ENCODE measurements at regions not wholly inside any gene's neighbourhood (a gene's known extent, or its start where the extent isn't known, plus 50 kb on each side); places are given as distances from the start of the nearest gene placed in this dataset.

DNA sequence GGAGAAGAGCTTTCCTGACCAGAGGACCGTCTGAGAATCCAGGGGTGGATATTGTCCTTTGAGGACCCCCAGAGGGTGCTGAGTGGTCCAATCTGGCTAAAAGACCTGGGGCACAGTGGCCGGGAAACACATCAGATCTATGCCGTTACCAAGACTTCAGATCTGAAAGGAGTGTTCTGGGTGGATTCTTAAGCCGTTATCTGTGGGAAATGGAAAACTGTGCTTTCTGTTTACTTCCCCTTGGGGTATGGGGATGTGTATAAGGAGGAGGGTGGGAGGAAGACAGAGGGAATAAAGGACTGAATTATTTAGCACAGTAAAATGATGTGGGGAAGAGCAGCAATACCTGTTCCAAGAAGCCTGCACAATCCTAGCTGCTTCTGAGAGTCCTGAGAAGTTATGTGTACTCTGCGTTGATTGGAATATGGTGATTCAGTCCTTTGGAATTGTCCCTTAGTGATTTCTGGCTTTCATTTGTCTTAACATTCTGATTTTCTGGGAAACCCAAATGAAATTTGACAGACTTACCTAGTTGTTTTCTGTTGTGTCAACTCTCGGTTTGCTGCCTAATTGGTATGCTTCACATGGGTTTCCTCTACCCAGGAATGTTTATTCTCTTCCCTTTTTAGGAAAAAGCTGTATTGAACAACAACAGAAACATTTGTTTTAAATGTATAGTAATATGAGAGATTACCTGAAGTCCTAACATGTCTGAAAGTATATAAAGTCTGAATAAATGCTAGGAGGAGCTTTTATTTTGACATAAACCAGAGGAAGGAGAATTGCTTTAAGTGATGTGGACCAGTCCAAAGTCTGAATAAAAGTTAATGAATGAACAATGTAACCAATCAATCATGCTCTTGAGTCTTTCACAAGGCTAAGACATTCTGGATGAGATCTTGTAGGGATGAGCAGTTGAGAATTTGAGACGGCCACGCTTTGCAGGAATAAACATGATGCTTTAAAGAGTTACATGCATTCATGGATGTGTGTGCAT, 427.1 kb upstream of the C2CD4B start:
- no peak for DNase-seq

DNA sequence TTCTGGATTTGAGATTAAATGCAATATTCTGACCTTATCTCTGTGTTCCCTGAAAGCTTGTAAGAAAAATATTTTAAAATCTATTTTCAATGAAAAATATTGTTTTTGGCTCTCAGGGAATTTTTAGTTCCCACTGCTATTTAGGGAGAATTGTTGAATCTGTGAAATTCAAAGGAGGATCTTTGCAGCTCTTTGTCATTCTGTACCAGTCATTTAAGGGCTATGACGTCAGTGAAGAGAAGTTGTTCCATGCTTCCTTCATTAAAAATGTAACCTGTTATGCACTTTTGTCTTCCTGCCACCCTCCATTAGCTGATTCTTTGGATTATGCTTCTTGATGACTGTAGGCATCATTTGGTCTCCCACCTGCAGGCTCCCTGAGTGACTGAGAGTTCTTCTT, 427.8 kb upstream of the C2CD4B start:
- DNase-seq: no peak

DNA sequence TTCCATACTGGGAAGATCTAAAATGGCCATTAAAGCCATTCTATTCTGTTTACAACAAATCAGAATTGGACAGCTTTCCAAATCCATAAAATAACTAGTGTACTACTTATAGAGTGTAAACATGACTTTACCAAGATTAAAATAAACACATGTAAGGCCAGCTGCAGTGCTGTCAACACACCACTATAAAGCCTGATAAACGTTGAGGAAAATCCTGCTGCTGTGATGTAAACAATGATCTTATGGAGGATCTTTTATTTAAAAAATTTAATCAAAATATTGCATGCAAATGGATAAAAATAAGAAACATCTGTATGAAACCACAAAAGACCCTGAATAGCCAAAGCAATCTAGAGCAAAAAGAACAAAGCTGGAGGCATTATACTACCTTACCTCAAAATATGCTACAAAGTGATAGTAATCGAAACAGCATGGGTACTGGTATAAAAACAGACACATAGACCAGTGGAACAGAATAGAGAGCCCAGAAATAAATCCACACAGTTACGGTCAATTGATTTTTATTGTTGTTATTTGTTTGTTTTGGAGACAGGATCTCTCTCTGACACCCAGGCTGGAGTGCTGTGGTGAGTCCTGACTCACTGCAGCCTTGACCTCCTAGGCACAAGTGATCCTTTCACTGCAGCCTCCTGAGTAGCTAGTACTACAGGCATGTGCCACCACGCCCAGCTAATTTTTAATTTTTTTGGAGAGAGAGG, 428.8 kb upstream of the C2CD4B start:
- no peak for DNase-seq

DNA sequence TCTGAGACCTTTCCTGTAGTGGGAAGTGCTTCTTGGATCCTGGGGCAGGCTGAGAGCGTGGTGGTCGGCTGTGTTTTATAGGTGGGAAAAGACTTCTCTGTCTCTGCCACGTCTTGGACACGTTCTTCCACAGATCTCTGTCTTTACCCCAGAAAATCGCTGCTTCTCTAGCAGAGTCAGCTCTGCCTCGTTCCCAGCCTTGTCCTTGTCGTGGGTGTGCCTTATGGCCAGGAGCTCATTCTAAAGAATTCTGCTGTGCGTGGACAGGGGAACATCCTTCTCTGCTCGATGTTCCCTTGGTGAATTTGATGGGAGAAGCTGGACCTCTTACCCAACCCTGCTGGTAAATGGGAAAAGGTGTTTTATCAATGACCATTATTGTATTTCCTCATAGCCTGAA, 433.1 kb upstream of the C2CD4B start:
- no peak for DNase-seq

DNA sequence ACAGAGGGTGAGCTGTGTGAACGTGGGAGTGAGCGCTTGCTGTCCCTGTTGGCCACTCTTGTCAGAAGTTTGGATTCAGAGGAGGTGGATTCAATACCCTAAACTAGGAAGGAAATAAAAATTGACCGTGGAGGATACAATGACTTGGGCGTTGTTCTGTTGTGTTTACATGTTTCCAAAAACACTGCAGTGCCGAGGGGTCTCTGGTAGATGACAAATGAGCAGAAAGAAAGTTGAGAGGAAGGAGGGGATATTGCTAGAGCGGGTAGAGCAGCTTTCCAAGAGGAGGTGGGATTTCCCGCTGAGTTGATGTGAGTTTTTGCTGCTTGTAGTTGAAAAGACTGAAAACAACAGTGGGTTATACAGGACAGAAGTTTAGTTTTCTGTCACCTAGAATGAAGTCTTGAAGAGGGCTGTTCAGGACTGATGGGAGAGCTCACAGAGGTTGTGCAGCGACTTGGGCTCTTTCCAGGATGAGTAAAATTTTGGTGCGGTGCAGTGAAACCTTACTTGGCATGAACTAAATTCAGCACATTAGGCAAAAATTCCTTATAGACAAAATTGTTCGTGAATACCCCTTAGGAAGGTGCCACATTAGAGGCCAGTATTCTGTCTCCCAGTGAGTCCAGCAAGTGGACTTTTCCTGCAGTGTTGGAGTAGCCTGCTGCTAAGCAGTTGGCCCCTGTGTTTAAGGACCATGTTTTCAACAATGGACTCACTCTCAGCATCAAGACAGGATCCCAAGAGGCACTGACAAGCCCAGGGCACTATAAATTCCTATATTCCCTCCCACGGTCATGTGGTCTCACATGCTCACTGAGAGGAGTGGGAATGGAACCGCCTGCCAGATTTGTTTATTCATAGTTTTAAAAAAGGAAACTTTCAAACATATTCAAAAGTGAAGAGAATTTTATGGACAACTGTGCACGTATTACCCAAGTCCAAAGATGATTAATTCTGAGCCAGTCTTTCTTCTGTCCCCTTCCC, 435.0 kb upstream of the C2CD4B start:
- DNase-seq: no peak

DNA sequence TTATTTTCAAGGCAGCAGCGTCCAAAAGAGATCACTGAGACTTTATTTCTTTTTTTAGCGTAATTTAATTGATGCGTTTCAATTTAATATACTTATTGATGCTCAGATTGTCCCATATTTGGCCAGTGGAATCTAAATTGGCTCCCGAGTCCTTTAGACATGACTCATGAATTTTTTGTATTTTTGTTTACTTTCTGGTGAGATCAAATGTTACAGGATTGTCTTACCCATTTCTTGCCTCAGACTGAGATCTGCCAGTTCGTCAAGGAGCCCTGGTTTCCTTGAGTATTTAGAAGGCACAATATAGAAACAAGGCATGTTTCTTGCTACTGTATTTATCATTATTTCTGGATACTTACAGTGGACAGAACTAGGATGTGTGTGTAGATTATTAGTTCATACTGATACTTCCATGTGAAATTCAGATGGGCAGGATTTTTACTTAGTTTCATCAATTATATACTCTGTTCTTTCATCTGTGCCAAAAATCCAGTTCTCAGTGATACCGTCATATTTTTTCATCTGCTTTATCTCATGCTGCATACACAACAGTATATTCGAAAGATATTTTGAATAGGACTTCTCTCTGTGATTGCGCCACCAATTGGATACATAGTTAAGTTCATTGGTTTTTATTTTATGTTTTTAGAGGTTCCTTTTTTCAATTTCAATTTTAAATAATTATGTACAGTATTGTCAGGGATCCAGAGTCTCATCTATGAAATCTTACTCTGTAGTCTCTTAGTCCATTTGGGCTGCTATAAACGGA, 436.9 kb upstream of the C2CD4B start:
- DNase-seq: no peak

DNA sequence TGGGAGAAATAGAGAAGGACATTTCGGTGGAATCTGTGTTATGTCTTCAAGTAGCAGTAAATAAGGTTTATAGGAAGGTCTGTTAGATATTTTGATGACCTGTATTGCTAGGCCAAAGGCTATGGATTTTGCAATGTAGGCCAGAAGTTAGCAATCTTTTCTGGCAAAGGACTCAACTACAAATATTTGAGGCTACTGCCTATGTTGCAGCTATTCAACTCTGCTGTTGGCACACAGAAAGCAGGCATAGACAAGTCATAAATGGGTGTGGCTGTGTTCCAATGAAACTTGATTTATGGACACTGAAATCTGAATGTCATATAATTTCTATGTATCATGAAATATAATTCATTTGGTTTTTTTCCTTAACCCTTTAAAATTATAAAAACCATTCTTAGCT, 438.7 kb upstream of the C2CD4B start:
- DNase-seq: no peak

DNA sequence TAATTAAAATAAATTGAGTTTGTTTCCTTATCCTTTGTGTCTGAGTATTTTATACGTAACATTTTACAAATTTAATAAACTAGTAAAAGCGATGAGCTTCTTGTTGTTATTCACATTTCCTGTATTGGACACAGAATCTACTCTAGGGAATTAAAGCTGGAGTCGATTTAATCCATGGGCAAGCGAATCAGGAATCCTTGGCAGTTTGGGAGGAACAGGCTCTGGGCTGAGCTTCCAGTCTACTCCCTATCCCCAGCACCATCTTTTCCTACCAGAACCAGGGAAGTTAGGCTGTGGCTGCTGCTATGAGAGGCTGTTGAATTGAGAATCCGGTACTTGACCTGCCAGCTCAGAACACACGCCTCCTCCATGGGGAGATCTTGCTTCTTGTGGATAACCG, 437.3 kb upstream of the TPM1 start:
- DNase-seq: no peak

DNA sequence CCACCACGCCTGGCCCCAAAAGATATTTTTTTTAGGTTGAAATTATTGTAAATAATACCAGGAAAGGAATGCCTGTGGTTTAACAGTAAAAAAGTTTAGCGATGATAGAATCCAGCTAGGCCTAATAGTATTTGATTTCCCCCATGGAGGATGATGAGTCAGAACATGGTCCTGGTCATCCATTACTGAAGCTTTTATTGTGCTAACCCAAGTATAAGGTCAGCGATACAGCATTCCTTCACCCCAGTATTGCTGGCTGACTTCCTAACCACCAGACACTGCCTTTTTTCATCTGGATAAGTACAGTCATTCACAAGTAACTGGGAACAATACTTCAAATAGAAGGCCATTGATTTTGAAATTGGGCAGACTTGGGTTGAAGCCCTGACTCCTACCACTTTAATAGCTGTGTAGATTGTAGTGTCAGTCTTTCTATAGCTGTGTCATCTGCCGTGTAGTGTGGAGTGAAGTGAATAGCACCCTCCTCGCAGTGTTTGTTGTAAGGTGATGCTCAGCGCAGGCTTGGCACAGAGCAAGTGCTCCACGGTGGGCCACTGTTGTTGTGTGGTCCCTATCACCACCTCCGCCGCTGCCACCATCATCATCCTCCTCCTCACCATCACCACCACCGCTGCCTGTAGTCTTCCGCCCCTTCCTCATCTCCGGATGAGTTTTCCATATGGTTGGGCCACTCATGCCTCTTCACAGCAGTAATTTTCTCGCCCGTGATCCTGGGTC, 436.0 kb upstream of the TPM1 start:
- no peak for DNase-seq

DNA sequence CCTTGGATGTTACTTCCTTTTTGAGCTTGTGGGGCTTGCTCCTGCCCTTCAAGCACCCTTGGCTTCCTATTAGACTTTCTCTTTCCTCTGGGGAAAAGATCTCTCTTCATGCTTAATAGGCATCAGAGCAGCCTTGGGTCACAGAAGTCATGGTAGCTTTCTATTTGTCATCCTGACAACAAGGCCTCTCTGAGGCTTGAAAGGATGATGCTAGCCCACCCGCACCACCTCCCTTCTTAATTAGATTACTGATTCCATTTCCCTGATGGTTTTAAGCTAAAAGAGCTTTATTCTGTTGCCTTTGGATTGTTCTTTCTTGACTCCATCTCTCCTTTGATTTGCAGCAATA, 435.5 kb upstream of the TPM1 start:
- no peak for DNase-seq

DNA sequence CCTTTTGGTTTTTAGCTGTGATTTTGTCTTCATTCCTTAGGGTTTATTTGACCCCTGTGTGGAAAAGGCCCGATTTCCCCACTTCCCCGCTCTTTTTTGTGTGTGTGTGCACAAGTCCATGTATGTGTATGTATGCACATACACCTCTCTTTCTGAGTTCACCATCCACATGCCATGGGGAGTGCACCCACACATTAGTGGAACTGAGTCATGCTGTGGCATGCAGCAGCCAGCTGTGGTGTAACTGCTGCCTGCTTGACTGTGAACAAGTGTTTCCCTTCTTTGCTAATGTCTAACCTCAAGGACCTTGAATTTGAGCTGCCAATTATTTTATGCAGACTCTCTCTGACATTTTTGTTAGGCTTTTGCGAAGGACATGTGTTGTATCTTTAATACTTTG, 434.9 kb upstream of the TPM1 start:
- DNase-seq: no peak

DNA sequence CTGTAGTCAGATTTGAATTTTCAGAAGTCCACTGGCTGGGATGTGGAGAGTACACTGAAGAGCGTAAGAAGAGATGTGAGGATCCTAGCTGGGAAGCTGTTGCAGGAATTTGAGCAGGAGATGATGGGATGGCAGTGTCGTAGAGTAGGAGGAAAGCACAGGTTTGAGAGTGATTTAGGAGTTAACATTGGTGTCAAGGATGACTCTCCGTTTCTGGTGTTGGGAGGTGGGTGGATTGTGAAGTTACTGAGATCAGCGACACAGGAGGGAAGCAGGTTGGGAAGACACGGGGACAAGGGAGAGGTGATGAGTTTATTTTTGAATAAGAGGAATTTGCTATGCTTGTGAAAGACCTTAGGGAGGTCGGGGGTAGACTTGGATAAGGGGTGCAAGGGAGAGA, 434.2 kb upstream of the TPM1 start:
- DNase-seq: no peak

DNA sequence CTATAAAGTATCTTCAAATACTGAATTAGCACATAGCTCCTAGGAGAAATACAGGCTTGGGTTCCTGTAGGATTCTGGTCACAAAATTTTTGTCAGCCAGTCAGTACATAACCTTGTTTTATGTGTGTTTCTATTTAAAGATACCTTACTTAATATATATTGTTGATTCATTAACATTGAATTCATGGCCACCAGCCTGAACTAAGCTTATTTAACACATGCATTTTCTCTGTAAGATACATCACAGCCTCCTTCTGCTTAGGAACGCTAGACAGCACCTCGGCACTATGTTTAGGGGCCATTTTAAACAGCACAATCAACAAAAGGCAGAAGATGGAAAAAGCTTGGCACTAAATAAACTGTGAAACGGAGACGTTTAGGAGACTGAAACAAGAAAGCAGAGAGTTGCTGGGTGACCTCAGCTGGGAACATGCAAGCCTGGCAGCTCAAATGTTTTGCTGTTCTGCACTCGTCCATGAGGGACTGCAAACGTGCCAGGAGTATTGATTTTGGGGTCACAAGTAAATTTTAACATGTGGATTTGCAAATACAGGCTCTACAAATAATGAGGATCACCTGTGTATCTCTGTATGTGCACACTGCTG, 432.2 kb upstream of the TPM1 start:
- no peak for DNase-seq

DNA sequence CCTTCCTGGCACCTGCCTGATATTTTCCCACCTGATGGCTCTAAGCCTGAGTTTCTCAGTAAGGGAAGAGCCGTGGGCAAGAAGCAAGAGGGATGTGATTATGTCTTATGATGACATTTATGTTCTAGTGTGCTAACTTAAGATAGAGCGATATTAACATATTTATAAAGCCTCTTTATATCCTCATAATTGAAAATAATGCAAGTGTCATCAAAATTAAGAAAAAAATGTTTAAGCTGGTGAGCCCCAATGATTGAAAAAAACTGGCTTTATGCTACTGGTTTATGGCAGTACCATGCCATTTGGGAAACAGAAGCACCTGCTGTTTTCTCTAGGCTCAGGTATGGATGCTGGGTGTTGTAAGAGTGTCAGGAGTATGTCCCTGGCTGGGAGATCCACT, 431.5 kb upstream of the TPM1 start:
- DNase-seq: no peak

DNA sequence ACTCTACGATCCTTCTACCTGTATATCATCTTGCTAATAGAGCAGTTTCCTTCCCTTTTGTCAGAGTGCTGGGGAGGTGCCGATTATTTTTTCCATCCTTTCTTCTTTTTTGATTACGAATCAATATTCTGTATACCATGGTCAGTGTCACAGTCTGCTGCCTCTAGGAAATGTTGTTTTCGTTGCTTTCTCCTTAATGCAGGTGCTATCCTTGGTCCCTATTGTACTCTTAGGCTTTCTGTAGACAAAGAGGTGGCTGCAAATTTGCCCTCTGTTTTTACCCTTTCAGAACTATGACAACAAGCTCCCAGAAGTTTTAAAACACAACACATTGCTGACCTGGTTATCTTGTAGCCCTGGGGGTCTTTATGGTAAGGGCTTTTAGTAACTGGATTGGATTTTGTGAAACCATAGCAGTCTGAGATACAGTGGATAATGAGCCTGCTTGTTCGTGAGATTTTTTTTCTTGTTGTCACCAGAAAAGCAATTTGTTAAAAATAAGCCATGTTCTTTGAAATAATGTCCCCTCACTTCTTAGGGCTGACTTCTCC, 430.3 kb upstream of the TPM1 start:
- DNase-seq: no peak

DNA sequence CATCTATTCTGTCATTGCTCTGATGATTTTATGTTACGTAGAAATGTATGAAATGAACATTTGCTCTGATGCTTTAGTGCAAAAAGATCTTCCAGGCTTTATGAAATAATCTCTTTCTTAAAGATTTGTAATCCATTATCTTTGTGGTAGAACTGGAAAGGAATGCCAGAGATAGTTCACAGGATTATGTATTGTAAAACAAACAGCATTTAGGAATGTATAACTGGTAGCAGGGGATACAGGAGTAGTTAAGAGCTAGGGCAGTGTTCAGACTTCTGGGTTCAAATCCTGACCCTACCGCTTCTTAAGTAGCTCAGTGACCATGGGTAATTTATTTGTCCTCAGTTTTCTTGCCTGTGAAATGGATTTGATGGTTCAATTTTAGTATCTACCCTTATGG, 429.8 kb upstream of the TPM1 start:
- no peak for DNase-seq

DNA sequence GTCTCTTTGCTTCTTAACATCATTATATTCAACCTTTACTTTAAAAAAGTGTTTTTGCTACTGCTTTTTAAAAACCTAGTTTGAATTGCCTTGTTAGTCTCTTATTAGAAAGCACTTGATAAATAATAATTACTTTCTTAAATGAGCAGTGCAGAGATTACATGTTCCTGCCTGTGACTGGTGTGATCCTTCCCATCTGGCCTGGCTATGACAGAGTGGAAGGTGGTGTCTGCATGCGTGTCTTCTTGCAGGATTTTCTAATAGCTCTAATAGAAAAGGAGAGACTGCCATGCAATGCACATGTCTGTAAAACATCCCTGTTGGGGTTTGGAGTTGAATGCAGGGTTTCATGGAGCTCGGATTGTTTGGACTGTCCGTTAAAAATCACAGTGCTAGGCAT, 425.8 kb upstream of the TPM1 start:
- no peak for DNase-seq

DNA sequence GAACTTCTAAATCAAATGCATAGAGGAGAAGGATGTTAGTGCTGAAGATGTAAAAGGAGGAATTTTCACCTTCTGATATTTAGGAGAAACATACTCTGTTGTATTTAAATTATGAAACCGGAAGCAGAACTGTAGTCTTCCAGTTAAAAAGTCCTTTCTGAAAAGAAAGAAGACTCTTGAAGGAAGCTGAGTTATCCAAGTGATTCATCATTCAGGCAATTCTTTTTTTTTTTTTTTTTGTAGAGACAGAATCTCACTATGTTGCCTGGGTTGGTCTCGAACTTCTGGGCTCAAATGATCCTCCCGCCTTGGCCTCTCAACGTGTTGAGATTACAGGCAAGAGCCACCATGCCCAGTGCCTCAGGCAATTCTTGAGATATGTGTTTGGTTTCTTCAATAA, 424.8 kb upstream of the TPM1 start:
- DNase-seq: no peak

DNA sequence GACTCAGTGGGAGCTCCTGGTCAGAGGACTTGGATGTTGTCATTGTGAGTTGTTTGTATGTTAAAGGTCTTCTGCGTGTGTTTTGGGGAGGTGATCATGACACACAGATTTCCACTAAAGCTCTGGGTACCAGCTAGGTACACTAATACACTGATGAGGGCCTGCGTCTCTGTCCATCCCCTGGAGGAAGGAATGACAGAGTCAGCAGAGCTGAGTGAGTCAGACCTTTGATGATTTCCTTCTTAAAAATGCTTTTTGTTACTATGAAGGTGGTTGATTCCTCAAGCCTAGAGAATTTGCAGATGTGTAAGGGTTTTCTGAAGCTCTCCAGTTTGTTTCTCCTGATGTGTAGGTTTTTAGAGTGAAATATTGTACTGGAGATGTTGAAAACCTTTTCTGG, 424.1 kb upstream of the TPM1 start:
- no peak for DNase-seq

DNA sequence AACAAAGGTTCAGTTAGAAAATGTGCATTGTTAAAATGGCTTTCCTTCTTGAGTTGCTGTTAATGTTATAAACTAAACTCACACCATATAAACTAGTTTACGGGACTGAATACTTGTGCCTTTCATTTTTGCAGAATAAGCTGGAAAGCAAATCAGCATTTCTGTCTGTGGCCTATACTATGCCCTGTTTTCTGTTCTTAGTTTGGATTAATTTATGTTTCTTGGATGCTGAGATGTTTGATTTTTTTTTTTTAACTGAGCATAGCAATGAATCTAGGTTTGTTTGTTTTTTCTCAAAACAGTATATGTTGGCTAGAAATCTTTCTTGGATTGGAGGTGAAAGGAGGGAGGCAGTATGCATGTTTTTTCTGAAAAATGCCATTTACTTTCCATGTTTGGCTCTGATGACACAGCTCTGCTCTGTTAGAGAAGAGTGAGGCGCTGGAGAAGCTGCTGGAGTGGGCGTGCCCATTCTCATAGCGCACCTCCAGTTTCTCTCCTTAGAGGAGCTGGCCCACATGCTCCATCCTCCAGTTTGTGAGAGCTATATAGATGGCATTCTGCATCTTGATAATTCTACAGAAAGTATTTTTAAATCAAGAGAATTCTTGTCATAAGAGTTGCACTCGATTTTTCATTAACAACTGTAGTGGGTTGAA, 423.6 kb upstream of the TPM1 start:
- no peak for DNase-seq
